GM23338 (cell line): ENCODE measurements at regions not wholly inside any gene's neighbourhood (a gene's known extent, or its start where the extent isn't known, plus 50 kb on each side); places are given as distances from the start of the nearest gene placed in this dataset.

Experiments
- ATAC-seq: fragments of 200-7000 bp; cut with Tn5 transposase; 3 replicates; pipeline ENCODE4 v1.9.1; 2020
- DNase-seq: peaks from one replicate; pipeline ENCODE4 v3.0.0-alpha.2; 2015; ENCODE audit warnings: low spot score
- H2AFZ ChIP-seq: fragments of 200-600 bp; sonication (generic); 2 replicates; pipeline ENCODE4 v1.8.0; 2016; ENCODE audit warnings: antibody characterized with exemption, mild to moderate bottlenecking, moderate library complexity
- H3F3A ChIP-seq: fragments of 200-600 bp; sonication (generic); replicated peaks from 2 replicates; pipeline ENCODE4 v1.8.0; 2017; ENCODE audit warnings: antibody characterized with exemption, mixed run types, low read depth
- H3K27ac ChIP-seq: fragments of 200-600 bp; sonication (generic); 2 replicates; pipeline ENCODE4 v1.6.1; 2016; ENCODE audit warnings: low read depth
- H3K27me3 ChIP-seq: fragments of 200-600 bp; sonication (generic); 2 replicates; pipeline ENCODE4 v1.8.0; 2016; ENCODE audit warnings: mild to moderate bottlenecking, mixed run types, moderate library complexity; ENCODE audit not compliant: insufficient read depth
- H3K36me3 ChIP-seq: fragments of 200-600 bp; sonication (generic); 2 replicates; pipeline ENCODE4 v1.8.0; 2016; ENCODE audit warnings: mild to moderate bottlenecking; ENCODE audit not compliant: insufficient read depth
- H3K4me1 ChIP-seq: fragments of 200-600 bp; sonication (generic); 2 replicates; pipeline ENCODE4 v1.8.0; 2016; ENCODE audit warnings: mild to moderate bottlenecking, moderate library complexity; ENCODE audit not compliant: insufficient read depth
- H3K4me2 ChIP-seq: fragments of 200-600 bp; sonication (generic); 2 replicates; pipeline ENCODE4 v1.7.1; 2017; ENCODE audit warnings: mixed run types
- H3K4me3 ChIP-seq: fragments of 200-600 bp; sonication (generic); 2 replicates; pipeline ENCODE4 v1.6.1; 2016; ENCODE audit warnings: mixed run types
- H3K79me2 ChIP-seq: fragments of 200-600 bp; sonication (generic); replicated peaks from 2 replicates; pipeline ENCODE4 v1.8.0; 2017; ENCODE audit warnings: mild to moderate bottlenecking; ENCODE audit not compliant: insufficient read depth
- H3K9me2 ChIP-seq: fragments of 200-600 bp; sonication (generic); 2 replicates; pipeline ENCODE4 v1.8.0; 2017; ENCODE audit not compliant: insufficient read depth
- H4K20me1 ChIP-seq: fragments of 200-600 bp; sonication (generic); replicated peaks from 2 replicates; pipeline ENCODE4 v1.8.0; 2017; ENCODE audit warnings: mild to moderate bottlenecking; ENCODE audit not compliant: insufficient read depth
- H3K27ac Mint-ChIP-seq: 2 replicates; pipeline ENCODE4 v1.8.0; 2020; ENCODE audit warnings: inconsistent platforms, mild to moderate bottlenecking, moderate library complexity, mixed read lengths
- H3K27me3 Mint-ChIP-seq: 3 replicates; pipeline ENCODE4 v1.8.0; 2022; ENCODE audit warnings: low read depth, mild to moderate bottlenecking, moderate library complexity, mixed read lengths, inconsistent platforms; ENCODE audit not compliant: insufficient read depth, poor library complexity
- H3K36me3 Mint-ChIP-seq: 3 replicates; pipeline ENCODE4 v1.8.0; 2021; ENCODE audit warnings: low read depth, mild to moderate bottlenecking, inconsistent platforms, moderate library complexity, mixed read lengths
- H3K4me1 Mint-ChIP-seq: 3 replicates; pipeline ENCODE4 v1.8.0; 2020; ENCODE audit warnings: mild to moderate bottlenecking, inconsistent platforms, mixed read lengths
- H3K4me3 Mint-ChIP-seq: 3 replicates; pipeline ENCODE4 v1.8.0; 2021; ENCODE audit warnings: moderate library complexity, mild to moderate bottlenecking, inconsistent platforms, mixed read lengths
- H3K9me3 Mint-ChIP-seq: 3 replicates; pipeline ENCODE4 v1.8.0; 2020; ENCODE audit warnings: moderate library complexity, mild to moderate bottlenecking, inconsistent platforms, mixed read lengths
- CTCF ChIP-seq, 2 experiments: fragments of 200-600 bp in 1 of 2; sonication (generic) in 1 of 2; conservative IDR thresholded peaks; 2 replicates each; pipeline versions ENCODE4 v1.5.1 to v1.6.1; 2016 to 2017; ENCODE audit warnings: antibody characterized with exemption in 2 of 2, low read depth in 2 of 2, mild to moderate bottlenecking in 2 of 2, moderate library complexity in 1 of 2
- ETS1 ChIP-seq: IDR thresholded peaks from 2 replicates; pipeline ENCODE4 v1.6.1; 2016; ENCODE audit warnings: antibody characterized with exemption
- EZH2 ChIP-seq: fragments of 200-600 bp; sonication (generic); IDR thresholded peaks from one replicate; pipeline ENCODE4 v1.8.0; 2017; ENCODE audit warnings: antibody characterized with exemption, mild to moderate bottlenecking, low read depth; ENCODE audit not compliant: unreplicated experiment
- EZH2phosphoT487 ChIP-seq: fragments of 200-600 bp; sonication (generic); IDR thresholded peaks from one replicate; pipeline ENCODE4 v1.8.1; 2018; ENCODE audit warnings: antibody characterized with exemption; ENCODE audit not compliant: unreplicated experiment
- JUNB ChIP-seq: IDR thresholded peaks from one replicate; pipeline ENCODE4 v1.6.1; 2016; ENCODE audit warnings: antibody characterized with exemption; ENCODE audit not compliant: unreplicated experiment
- REST ChIP-seq: IDR thresholded peaks from one replicate; pipeline ENCODE4 v1.6.1; 2018; ENCODE audit warnings: antibody characterized with exemption; ENCODE audit not compliant: unreplicated experiment
- STAT1 ChIP-seq: IDR thresholded peaks from one replicate; pipeline ENCODE4 v1.6.1; 2016; ENCODE audit warnings: antibody characterized with exemption; ENCODE audit not compliant: unreplicated experiment
- ZNF114 ChIP-seq: fragments of 250-450 bp; sonication (Bioruptor Pico); IDR thresholded peaks from 2 replicates; pipeline ENCODE4 v1.5.0; 2020; ENCODE audit warnings: mild to moderate bottlenecking, moderate library complexity

- no peak for TF ChIP-seq ETS1
- no peak for TF ChIP-seq STAT1
- TF ChIP-seq JUNB, result no peak
- no peak for TF ChIP-seq EZH2phosphoT487
- no peak for TF ChIP-seq CTCF (conservative IDR thresholded peaks at IDR 0.05; ENCODE audit: low read depth in 2 of 2)
- TF ChIP-seq EZH2, result no peak
- no peak for TF ChIP-seq REST
- no peak for TF ChIP-seq ZNF114 (CRISPR knock-in tag)
These were observed 187.3 kb upstream of the MMS22L start (continued) for GRCh38 chr6:97470322-97470721.

GRCh38 chr6:97473979-97474378, 191.0 kb upstream of the MMS22L start:
- TF ChIP-seq EZH2phosphoT487 (no peak), CTCF (conservative IDR thresholded peaks at IDR 0.05; ENCODE audit: low read depth in 2 of 2) (peak; percentile 29 to 36; a peak in 3 of 4 replicates)
- DNase-seq, result peak; percentile 3
- H3K4me2 ChIP-seq, result no peak overlapping the region
- H3K36me3 ChIP-seq, result no peaks in the 10 kb centered on the region
- no peaks in the 10 kb centered on the region for H3K4me1 ChIP-seq
- no peak for ATAC-seq
- Mint-ChIP-seq H3K4me1 (no peaks in the 10 kb centered on the region), H3K4me3 (no peak overlapping the region), H3K27ac (no peak overlapping the region), H3K27me3 (no peaks in the 10 kb centered on the region), H3K36me3 (no peaks in the 10 kb centered on the region), H3K9me3 (no peaks in the 10 kb centered on the region)
- no peak overlapping the region for H2AFZ ChIP-seq
- no peaks in the 10 kb centered on the region for H3K9me2 ChIP-seq
- H3K27me3 ChIP-seq, result no peaks in the 10 kb centered on the region
- H4K20me1 ChIP-seq, result no peaks in the 10 kb centered on the region
- no peaks in the 10 kb centered on the region for H3F3A ChIP-seq
- H3K4me3 ChIP-seq, result no peak overlapping the region
- no peaks in the 10 kb centered on the region for H3K79me2 ChIP-seq
- no peak overlapping the region for H3K27ac ChIP-seq
